PC-3 (cell line): ENCODE measurements at regions not wholly inside any gene's neighbourhood (a gene's known extent, or its start where the extent isn't known, plus 50 kb on each side); places are given as distances from the start of the nearest gene placed in this dataset.

Experiments
- EZH2phosphoT487 ChIP-seq: fragments of 300-600 bp; sonication (generic); IDR thresholded peaks from 2 replicates; pipeline ENCODE4 v1.6.1; 2018; ENCODE audit warnings: mild to moderate bottlenecking, antibody characterized with exemption, low read length, borderline replicate concordance
- TF ChIP-seq, protein P1 (sequence below): fragments of 300-600 bp; sonication (generic); conservative IDR thresholded peaks from 2 replicates; pipeline ENCODE4 v1.5.1; 2017; ENCODE audit warnings: antibody characterized with exemption, low read depth, mild to moderate bottlenecking, low read length

- TF ChIP-seq, protein P1, sequence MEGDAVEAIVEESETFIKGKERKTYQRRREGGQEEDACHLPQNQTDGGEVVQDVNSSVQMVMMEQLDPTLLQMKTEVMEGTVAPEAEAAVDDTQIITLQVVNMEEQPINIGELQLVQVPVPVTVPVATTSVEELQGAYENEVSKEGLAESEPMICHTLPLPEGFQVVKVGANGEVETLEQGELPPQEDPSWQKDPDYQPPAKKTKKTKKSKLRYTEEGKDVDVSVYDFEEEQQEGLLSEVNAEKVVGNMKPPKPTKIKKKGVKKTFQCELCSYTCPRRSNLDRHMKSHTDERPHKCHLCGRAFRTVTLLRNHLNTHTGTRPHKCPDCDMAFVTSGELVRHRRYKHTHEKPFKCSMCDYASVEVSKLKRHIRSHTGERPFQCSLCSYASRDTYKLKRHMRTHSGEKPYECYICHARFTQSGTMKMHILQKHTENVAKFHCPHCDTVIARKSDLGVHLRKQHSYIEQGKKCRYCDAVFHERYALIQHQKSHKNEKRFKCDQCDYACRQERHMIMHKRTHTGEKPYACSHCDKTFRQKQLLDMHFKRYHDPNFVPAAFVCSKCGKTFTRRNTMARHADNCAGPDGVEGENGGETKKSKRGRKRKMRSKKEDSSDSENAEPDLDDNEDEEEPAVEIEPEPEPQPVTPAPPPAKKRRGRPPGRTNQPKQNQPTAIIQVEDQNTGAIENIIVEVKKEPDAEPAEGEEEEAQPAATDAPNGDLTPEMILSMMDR = no peak
- no peak for TF ChIP-seq EZH2phosphoT487
These were observed 300.6 kb downstream of the COG6 start for GRCh38 chr13:39956036-39956435.
